Neural progenitor cell (in vitro differentiated cells): ENCODE measurements at regions not wholly inside any gene's neighbourhood (a gene's known extent, or its start where the extent isn't known, plus 50 kb on each side); places are given as distances from the start of the nearest gene placed in this dataset.

ENCODE experiments used
- DNase-seq: peaks from one replicate; pipeline ENCODE4 v3.0.0-alpha.2; 2016; ENCODE audit warnings: low spot score
- H2AFZ ChIP-seq: fragments of 200-600 bp; sonication (generic); replicated peaks from 2 replicates; pipeline ENCODE4 v1.6.1; 2016; ENCODE audit warnings: antibody characterized with exemption
- H3F3A ChIP-seq: fragments of 200-600 bp; sonication (generic); 2 replicates; pipeline ENCODE4 v1.6.1; 2016; ENCODE audit warnings: antibody characterized with exemption, low read depth
- H3K27ac ChIP-seq: fragments of 200-600 bp; sonication (generic); 2 replicates; pipeline ENCODE4 v1.5.1; 2016; ENCODE audit warnings: mild to moderate bottlenecking
- H3K27me3 ChIP-seq: fragments of 200-600 bp; sonication (generic); 2 replicates; pipeline ENCODE4 v1.6.1; 2016; ENCODE audit warnings: mild to moderate bottlenecking, moderate library complexity
- H3K36me3 ChIP-seq: fragments of 200-600 bp; sonication (generic); 2 replicates; pipeline ENCODE4 v1.5.1; 2016
- H3K4me1 ChIP-seq: fragments of 200-600 bp; sonication (generic); 2 replicates; pipeline ENCODE4 v1.6.1; 2016; ENCODE audit warnings: mixed run types
- H3K4me2 ChIP-seq: fragments of 200-600 bp; sonication (generic); 2 replicates; pipeline ENCODE4 v1.6.1; 2016
- H3K4me3 ChIP-seq: fragments of 200-600 bp; sonication (generic); 2 replicates; pipeline ENCODE4 v1.5.1; 2016
- H3K79me2 ChIP-seq: fragments of 200-600 bp; sonication (generic); 2 replicates; pipeline ENCODE4 v1.6.1; 2016; ENCODE audit warnings: low read depth
- H3K9ac ChIP-seq: fragments of 200-600 bp; sonication (generic); 2 replicates; pipeline ENCODE4 v1.6.1; 2016
- H3K9me3 ChIP-seq: fragments of 200-600 bp; sonication (generic); 2 replicates; pipeline ENCODE4 v1.5.1; 2016; ENCODE audit warnings: low read depth
- H4K20me1 ChIP-seq: fragments of 200-600 bp; sonication (generic); 2 replicates; pipeline ENCODE4 v1.6.1; 2016; ENCODE audit warnings: low read depth
- H3K27ac Mint-ChIP-seq: 3 replicates; pipeline ENCODE4 v1.8.0; 2021; ENCODE audit warnings: mixed read lengths
- H3K27me3 Mint-ChIP-seq: 2 replicates; pipeline ENCODE4 v1.8.0; 2022; ENCODE audit warnings: low read depth, mild to moderate bottlenecking, inconsistent platforms, moderate library complexity, mixed read lengths; ENCODE audit not compliant: insufficient read depth
- H3K36me3 Mint-ChIP-seq: 3 replicates; pipeline ENCODE4 v1.8.0; 2021; ENCODE audit warnings: mixed read lengths
- H3K4me1 Mint-ChIP-seq: 3 replicates; pipeline ENCODE4 v1.8.0; 2021; ENCODE audit warnings: mixed read lengths
- H3K4me3 Mint-ChIP-seq: 3 replicates; pipeline ENCODE4 v1.8.0; 2021; ENCODE audit warnings: mild to moderate bottlenecking, moderate library complexity, mixed read lengths
- H3K9me3 Mint-ChIP-seq: 3 replicates; pipeline ENCODE4 v1.8.0; 2020; ENCODE audit warnings: mixed read lengths
- EZH2 ChIP-seq: fragments of 200-600 bp; sonication (generic); IDR thresholded peaks from 2 replicates; pipeline ENCODE4 v1.6.1; 2017; ENCODE audit warnings: antibody characterized with exemption, mild to moderate bottlenecking, moderate library complexity
- EZH2phosphoT487 ChIP-seq: fragments of 200-600 bp; sonication (generic); IDR thresholded peaks from 2 replicates; pipeline ENCODE4 v1.6.1; 2017; ENCODE audit warnings: antibody characterized with exemption
- TF ChIP-seq, protein P1 (sequence below): fragments of 200-600 bp; sonication (generic); IDR thresholded peaks from 2 replicates; pipeline ENCODE4 v1.5.1; 2017; ENCODE audit warnings: antibody characterized with exemption, mild to moderate bottlenecking

DNA sequence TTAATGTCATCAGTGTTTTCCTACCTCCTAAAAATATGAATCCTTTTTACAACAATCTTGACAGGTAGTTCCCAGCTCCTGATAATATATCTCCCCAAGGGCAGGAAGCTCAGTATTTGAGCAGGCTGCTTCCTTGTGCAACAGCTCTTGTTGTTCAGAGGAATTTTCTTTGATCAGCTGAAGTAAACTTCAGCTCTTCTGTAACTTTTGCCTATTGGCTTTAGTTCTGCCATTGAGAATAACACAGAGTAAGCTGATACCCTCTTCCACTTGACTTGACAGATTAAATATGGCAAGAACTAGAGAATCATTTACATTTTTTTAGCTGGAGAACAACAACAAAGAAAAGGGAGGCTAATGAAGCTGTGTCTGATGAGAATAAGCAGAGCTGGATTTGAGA is 75.2 kb downstream of the LUZP4 start:
- H3K4me1 Mint-ChIP-seq, result peaks cover 54% of the 10 kb centered on the region
- H3K4me2 ChIP-seq, result no peak overlapping the region

DNA sequence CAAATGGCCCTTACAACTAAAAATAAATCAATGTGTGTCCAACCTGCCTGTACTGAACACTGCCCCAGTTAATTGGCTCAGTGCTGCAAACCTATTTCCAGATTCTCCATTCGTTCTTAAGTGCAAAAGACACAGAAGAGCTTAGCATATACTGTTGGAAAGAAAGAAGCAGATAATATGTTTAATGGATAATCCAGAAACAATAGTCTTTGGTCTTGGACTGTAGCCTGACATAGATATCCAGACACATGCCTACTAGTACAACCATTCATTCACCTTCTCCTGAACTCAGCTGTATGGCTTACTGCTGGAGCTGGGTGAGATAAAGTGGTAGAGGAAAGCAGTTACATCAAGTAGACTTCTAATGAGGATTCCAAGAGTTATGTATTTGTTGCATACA is 77.0 kb downstream of the LUZP4 start:
- Mint-ChIP-seq H3K27me3 (peaks cover 6% of the 10 kb centered on the region), H3K36me3 (no peaks in the 10 kb centered on the region), H3K4me3 (no peak overlapping the region), H3K27ac (no peak overlapping the region), H3K9me3 (no peaks in the 10 kb centered on the region), H3K4me1 (peaks cover 57% of the 10 kb centered on the region)
- H3K9ac ChIP-seq, result no peak overlapping the region
- H3K36me3 ChIP-seq, result no peaks in the 10 kb centered on the region
- H4K20me1 ChIP-seq, result no peaks in the 10 kb centered on the region
- peaks cover 5% of the 10 kb centered on the region for H3K4me1 ChIP-seq
- DNase-seq, result no peak
- no peak overlapping the region for H2AFZ ChIP-seq
- no peaks in the 10 kb centered on the region for H3F3A ChIP-seq
- no peaks in the 10 kb centered on the region for H3K79me2 ChIP-seq
- H3K27ac ChIP-seq, result no peak overlapping the region
- no peak for TF ChIP-seq EZH2phosphoT487
- no peak for TF ChIP-seq EZH2
- TF ChIP-seq, protein P1, sequence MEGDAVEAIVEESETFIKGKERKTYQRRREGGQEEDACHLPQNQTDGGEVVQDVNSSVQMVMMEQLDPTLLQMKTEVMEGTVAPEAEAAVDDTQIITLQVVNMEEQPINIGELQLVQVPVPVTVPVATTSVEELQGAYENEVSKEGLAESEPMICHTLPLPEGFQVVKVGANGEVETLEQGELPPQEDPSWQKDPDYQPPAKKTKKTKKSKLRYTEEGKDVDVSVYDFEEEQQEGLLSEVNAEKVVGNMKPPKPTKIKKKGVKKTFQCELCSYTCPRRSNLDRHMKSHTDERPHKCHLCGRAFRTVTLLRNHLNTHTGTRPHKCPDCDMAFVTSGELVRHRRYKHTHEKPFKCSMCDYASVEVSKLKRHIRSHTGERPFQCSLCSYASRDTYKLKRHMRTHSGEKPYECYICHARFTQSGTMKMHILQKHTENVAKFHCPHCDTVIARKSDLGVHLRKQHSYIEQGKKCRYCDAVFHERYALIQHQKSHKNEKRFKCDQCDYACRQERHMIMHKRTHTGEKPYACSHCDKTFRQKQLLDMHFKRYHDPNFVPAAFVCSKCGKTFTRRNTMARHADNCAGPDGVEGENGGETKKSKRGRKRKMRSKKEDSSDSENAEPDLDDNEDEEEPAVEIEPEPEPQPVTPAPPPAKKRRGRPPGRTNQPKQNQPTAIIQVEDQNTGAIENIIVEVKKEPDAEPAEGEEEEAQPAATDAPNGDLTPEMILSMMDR, result no peak
- H3K4me3 ChIP-seq, result no peak overlapping the region
- H3K4me2 ChIP-seq, result no peak overlapping the region
- H3K9me3 ChIP-seq, result no peaks in the 10 kb centered on the region
- no peaks in the 10 kb centered on the region for H3K27me3 ChIP-seq

More for the DNA sequence above, 75.2 kb downstream of the LUZP4 start:
- no peaks in the 10 kb centered on the region for H4K20me1 ChIP-seq
- TF ChIP-seq EZH2 (no peak), EZH2phosphoT487 (no peak)
- TF ChIP-seq, protein P1, result no peak
- no peaks in the 10 kb centered on the region for H3K79me2 ChIP-seq
- Mint-ChIP-seq H3K36me3 (no peaks in the 10 kb centered on the region), H3K9me3 (no peaks in the 10 kb centered on the region), H3K27ac (peak overlapping the region; percentile 44), H3K27me3 (peaks cover 6% of the 10 kb centered on the region), H3K4me3 (no peak overlapping the region)
- H3K9ac ChIP-seq, result no peak overlapping the region
- no peaks in the 10 kb centered on the region for H3K36me3 ChIP-seq
- no peak overlapping the region for H2AFZ ChIP-seq
- no peaks in the 10 kb centered on the region for H3K9me3 ChIP-seq
- H3K27me3 ChIP-seq, result no peaks in the 10 kb centered on the region
- H3K4me3 ChIP-seq, result no peak overlapping the region
- peaks cover 5% of the 10 kb centered on the region for H3K4me1 ChIP-seq
- DNase-seq, result no peak
- H3K27ac ChIP-seq, result no peak overlapping the region
- H3F3A ChIP-seq, result no peaks in the 10 kb centered on the region

DNA sequence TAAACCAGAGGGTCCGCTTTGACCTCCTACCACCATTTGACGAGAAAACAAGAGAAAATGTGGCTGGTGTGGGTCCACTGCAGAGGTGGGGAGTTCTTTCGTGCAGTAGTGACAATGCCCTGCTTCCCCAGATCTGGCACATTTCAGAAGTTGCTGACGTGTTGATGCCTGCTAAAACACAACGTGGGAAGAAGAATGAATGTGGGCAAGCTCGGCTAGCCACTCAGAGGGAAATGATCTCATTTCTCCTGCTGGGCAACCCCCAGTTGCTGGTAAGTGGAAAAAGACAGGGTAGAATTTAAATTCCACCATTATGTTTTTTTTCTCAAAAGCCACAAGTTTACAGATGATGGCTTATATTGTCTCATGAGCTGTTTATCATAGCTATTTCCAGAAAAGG is 77.9 kb downstream of the LUZP4 start:
- H2AFZ ChIP-seq, result no peak overlapping the region
- no peaks in the 10 kb centered on the region for H3K9me3 ChIP-seq
- Mint-ChIP-seq H3K27ac (peak overlapping the region; percentile 92), H3K36me3 (no peaks in the 10 kb centered on the region), H3K4me1 (peaks cover 65% of the 10 kb centered on the region), H3K27me3 (peaks cover 5% of the 10 kb centered on the region), H3K4me3 (no peak overlapping the region), H3K9me3 (no peaks in the 10 kb centered on the region)
- H3F3A ChIP-seq, result peaks cover 6% of the 10 kb centered on the region
- no peak overlapping the region for H3K4me2 ChIP-seq
- no peaks in the 10 kb centered on the region for H3K36me3 ChIP-seq
- H4K20me1 ChIP-seq, result no peaks in the 10 kb centered on the region
- no peak overlapping the region for H3K9ac ChIP-seq
- H3K27ac ChIP-seq, result no peak overlapping the region
- H3K27me3 ChIP-seq, result no peaks in the 10 kb centered on the region
- no peaks in the 10 kb centered on the region for H3K79me2 ChIP-seq
- TF ChIP-seq, protein P1, result no peak
- TF ChIP-seq EZH2phosphoT487, result no peak
- no peak for TF ChIP-seq EZH2
- H3K4me3 ChIP-seq, result no peak overlapping the region
- no peak for DNase-seq
- peaks cover 13% of the 10 kb centered on the region for H3K4me1 ChIP-seq
